OCI-LY1 (cell line): ENCODE measurements at regions not wholly inside any gene's neighbourhood (a gene's known extent, or its start where the extent isn't known, plus 50 kb on each side); places are given as distances from the start of the nearest gene placed in this dataset.

Experiments
- H2AFZ ChIP-seq: fragments of 200-600 bp; sonication (generic), shearing (Covaris generic); 2 replicates; pipeline ENCODE4 v1.6.0; 2014; ENCODE audit warnings: antibody characterized with exemption, mild to moderate bottlenecking, low read length
- H3F3A ChIP-seq: fragments of 200-600 bp; sonication (generic), shearing (Covaris generic); 2 replicates; pipeline ENCODE4 v1.6.0; 2014; ENCODE audit warnings: mild to moderate bottlenecking, antibody characterized with exemption, low read length, moderate library complexity; ENCODE audit not compliant: insufficient read depth
- H3K27ac ChIP-seq: fragments of 200-600 bp; sonication (generic); 2 replicates; pipeline ENCODE4 v1.5.1; 2014; ENCODE audit warnings: low read length, mixed run types, mild to moderate bottlenecking, low read depth; ENCODE audit not compliant: poor library complexity, severe bottlenecking
- H3K27me3 ChIP-seq: fragments of 200-600 bp; sonication (generic); 2 replicates; pipeline ENCODE4 v1.6.0; 2014; ENCODE audit warnings: antibody characterized with exemption, mild to moderate bottlenecking, low read length, moderate library complexity; ENCODE audit not compliant: insufficient read depth
- H3K36me3 ChIP-seq: fragments of 200-600 bp; sonication (generic); 2 replicates; pipeline ENCODE4 v1.6.1; 2014; ENCODE audit warnings: mild to moderate bottlenecking, antibody characterized with exemption, low read length, moderate library complexity, mixed read lengths; ENCODE audit not compliant: insufficient read depth
- H3K4me1 ChIP-seq: fragments of 200-600 bp; sonication (generic); 2 replicates; pipeline ENCODE4 v1.5.1; 2014; ENCODE audit warnings: mild to moderate bottlenecking, low read length, moderate library complexity; ENCODE audit not compliant: insufficient read depth, severe bottlenecking
- H3K4me2 ChIP-seq: fragments of 200-600 bp; sonication (generic), shearing (Covaris generic); 2 replicates; pipeline ENCODE4 v1.6.1; 2014; ENCODE audit warnings: low read length
- H3K4me3 ChIP-seq: fragments of 200-600 bp; sonication (generic); 2 replicates; pipeline ENCODE4 v1.5.1; 2014; ENCODE audit warnings: low read length, low read depth, mild to moderate bottlenecking, mixed read lengths; ENCODE audit not compliant: poor library complexity, severe bottlenecking
- H3K79me2 ChIP-seq: fragments of 200-600 bp; shearing (Covaris generic); 2 replicates; pipeline ENCODE4 v1.6.1; 2016; ENCODE audit warnings: mixed run types, low read length, mixed read lengths; ENCODE audit not compliant: insufficient read depth
- H3K9ac ChIP-seq: fragments of 200-600 bp; sonication (generic), shearing (Covaris generic); 2 replicates; pipeline ENCODE4 v1.6.1; 2014; ENCODE audit warnings: mild to moderate bottlenecking, low read length, mixed read lengths
- H3K9me2 ChIP-seq: fragments of 200-600 bp; sonication (generic), shearing (Covaris generic); 2 replicates; pipeline ENCODE4 v1.6.1; 2014; ENCODE audit warnings: low read depth, mild to moderate bottlenecking, low read length, mixed read lengths
- H3K9me3 ChIP-seq: fragments of 200-600 bp; shearing (Covaris generic); 2 replicates; pipeline ENCODE4 v1.6.1; 2014; ENCODE audit warnings: low read length, mixed read lengths
- H4K20me1 ChIP-seq: fragments of 200-600 bp; sonication (generic), shearing (Covaris generic); 2 replicates; pipeline ENCODE4 v1.6.0; 2016; ENCODE audit warnings: mild to moderate bottlenecking, low read length; ENCODE audit not compliant: insufficient read depth
- CTCF ChIP-seq: fragments of 200-600 bp; sonication (generic), shearing (Covaris generic); IDR thresholded peaks from 2 replicates; pipeline ENCODE4 v1.5.1; 2017; ENCODE audit warnings: mild to moderate bottlenecking, antibody characterized with exemption, low read length, moderate library complexity, mixed read lengths
- EZH2 ChIP-seq: fragments of 200-600 bp; sonication (generic), shearing (Covaris generic); IDR thresholded peaks from 2 replicates; pipeline ENCODE4 v1.8.0; 2017; ENCODE audit warnings: borderline replicate concordance, mixed run types, mild to moderate bottlenecking, antibody characterized with exemption, low read length, moderate library complexity, mixed read lengths

- H3F3A ChIP-seq, result no peaks in the 10 kb centered on the region
- no peak overlapping the region for H3K4me2 ChIP-seq
- no peak overlapping the region for H3K27ac ChIP-seq
- no peaks in the 10 kb centered on the region for H4K20me1 ChIP-seq
- TF ChIP-seq CTCF (no peak), EZH2 (no peak)
- no peak overlapping the region for H3K9ac ChIP-seq
- no peaks in the 10 kb centered on the region for H3K9me2 ChIP-seq
- no peaks in the 10 kb centered on the region for H3K4me1 ChIP-seq
- H3K4me3 ChIP-seq, result no peak overlapping the region
- no peaks in the 10 kb centered on the region for H3K27me3 ChIP-seq
- H3K79me2 ChIP-seq, result no peaks in the 10 kb centered on the region
- no peaks in the 10 kb centered on the region for H3K9me3 ChIP-seq
- no peak overlapping the region for H2AFZ ChIP-seq
- no peaks in the 10 kb centered on the region for H3K36me3 ChIP-seq
These were observed 563.9 kb downstream of the TMEM114 start for GRCh38 chr16:8026450-8026849.

- no peaks in the 10 kb centered on the region for H3K79me2 ChIP-seq
- no peak overlapping the region for H3K4me3 ChIP-seq
- H2AFZ ChIP-seq, result no peak overlapping the region
- H3K9me2 ChIP-seq, result no peaks in the 10 kb centered on the region
- TF ChIP-seq EZH2 (no peak), CTCF (no peak)
- H3K36me3 ChIP-seq, result no peaks in the 10 kb centered on the region
- H3K4me2 ChIP-seq, result no peak overlapping the region
- no peaks in the 10 kb centered on the region for H4K20me1 ChIP-seq
- no peaks in the 10 kb centered on the region for H3K9me3 ChIP-seq
- no peak overlapping the region for H3K9ac ChIP-seq
- H3K4me1 ChIP-seq, result no peaks in the 10 kb centered on the region
- no peaks in the 10 kb centered on the region for H3K27me3 ChIP-seq
- H3F3A ChIP-seq, result no peaks in the 10 kb centered on the region
- no peak overlapping the region for H3K27ac ChIP-seq
These were observed 567.0 kb downstream of the TMEM114 start for GRCh38 chr16:8023326-8023725.

- H3K27ac ChIP-seq, result no peak overlapping the region
- no peaks in the 10 kb centered on the region for H3K9me3 ChIP-seq
- no peaks in the 10 kb centered on the region for H3K36me3 ChIP-seq
- H4K20me1 ChIP-seq, result no peaks in the 10 kb centered on the region
- no peak overlapping the region for H3K4me2 ChIP-seq
- H2AFZ ChIP-seq, result no peak overlapping the region
- H3K4me1 ChIP-seq, result no peaks in the 10 kb centered on the region
- no peak overlapping the region for H3K4me3 ChIP-seq
- no peak overlapping the region for H3K9ac ChIP-seq
- H3K27me3 ChIP-seq, result no peaks in the 10 kb centered on the region
- no peaks in the 10 kb centered on the region for H3F3A ChIP-seq
- no peaks in the 10 kb centered on the region for H3K9me2 ChIP-seq
- no peak for TF ChIP-seq CTCF
- TF ChIP-seq EZH2, result no peak
- H3K79me2 ChIP-seq, result no peaks in the 10 kb centered on the region
These were observed 585.0 kb downstream of the TMEM114 start for GRCh38 chr16:8005096-8005860.
